ENCODE measurements at regions not wholly inside any gene's neighbourhood (a gene's known extent, or its start where the extent isn't known, plus 50 kb on each side); places are given as distances from the start of the nearest gene placed in this dataset.

GRCh38 chr9:14030375-14031059 lies 283.4 kb downstream of the NFIB start (continued):
- TF ChIP-seq TSHZ1 (tag by site-specific recombination; IDR thresholded peaks at IDR 0.05; ENCODE audit: borderline replicate concordance) (peak; percentile 77; the same call in 1 of the 2 replicates), ZBTB20 (tag by site-specific recombination; IDR thresholded peaks at IDR 0.05) (no peak), ZNF391 (tag by site-specific recombination; IDR thresholded peaks at IDR 0.05; ENCODE audit: borderline replicate concordance, low read depth) (no peak), MYNN (tag by site-specific recombination; IDR thresholded peaks at IDR 0.05; ENCODE audit: borderline replicate concordance) (no peak), ZNF501 (tag by site-specific recombination; IDR thresholded peaks at IDR 0.05) (peak; percentile 44; the same call in 1 of the 2 replicates), REST (tag by site-specific recombination; IDR thresholded peaks at IDR 0.05) (no peak), INSM2 (tag by site-specific recombination; IDR thresholded peaks at IDR 0.05) (no peak), SP7 (tag by site-specific recombination; IDR thresholded peaks at IDR 0.05) (peak; percentile 82), MEIS1 (CRISPR knock-in tag; IDR thresholded peaks at IDR 0.05; ENCODE audit: borderline replicate concordance) (peak; percentile 91), ZNF19 (tag by site-specific recombination; IDR thresholded peaks at IDR 0.05; ENCODE audit: low read depth) (no peak), ZNF37A (tag by site-specific recombination; IDR thresholded peaks at IDR 0.05) (no peak), ZNF214 (tag by site-specific recombination; IDR thresholded peaks at IDR 0.05; ENCODE audit: borderline replicate concordance) (no peak; the same call in 1 of the 2 replicates), WT1 (tag by site-specific recombination; IDR thresholded peaks at IDR 0.05) (peak; percentile 81), ZNF239 (tag by site-specific recombination; IDR thresholded peaks at IDR 0.05) (no peak), ZNF26 (tag by site-specific recombination; IDR thresholded peaks at IDR 0.05) (no peak), ZNF221 (tag by site-specific recombination; IDR thresholded peaks at IDR 0.05; ENCODE audit: borderline replicate concordance) (no peak), ZNF157 (tag by site-specific recombination; IDR thresholded peaks at IDR 0.05) (no peak), SETDB1 (IDR thresholded peaks at IDR 0.05; ENCODE audit: insufficient read length, low read length) (no peak), ZNF292 (tag by site-specific recombination; IDR thresholded peaks at IDR 0.05; ENCODE audit: borderline replicate concordance, low read depth) (no peak)
- TF ChIP-seq, protein P1, sequence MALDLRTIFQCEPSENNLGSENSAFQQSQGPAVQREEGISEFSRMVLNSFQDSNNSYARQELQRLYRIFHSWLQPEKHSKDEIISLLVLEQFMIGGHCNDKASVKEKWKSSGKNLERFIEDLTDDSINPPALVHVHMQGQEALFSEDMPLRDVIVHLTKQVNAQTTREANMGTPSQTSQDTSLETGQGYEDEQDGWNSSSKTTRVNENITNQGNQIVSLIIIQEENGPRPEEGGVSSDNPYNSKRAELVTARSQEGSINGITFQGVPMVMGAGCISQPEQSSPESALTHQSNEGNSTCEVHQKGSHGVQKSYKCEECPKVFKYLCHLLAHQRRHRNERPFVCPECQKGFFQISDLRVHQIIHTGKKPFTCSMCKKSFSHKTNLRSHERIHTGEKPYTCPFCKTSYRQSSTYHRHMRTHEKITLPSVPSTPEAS (tag by site-specific recombination; IDR thresholded peaks at IDR 0.05) = peak; percentile 64; the same call in 1 of the 2 replicates
- TF ChIP-seq, protein P2, sequence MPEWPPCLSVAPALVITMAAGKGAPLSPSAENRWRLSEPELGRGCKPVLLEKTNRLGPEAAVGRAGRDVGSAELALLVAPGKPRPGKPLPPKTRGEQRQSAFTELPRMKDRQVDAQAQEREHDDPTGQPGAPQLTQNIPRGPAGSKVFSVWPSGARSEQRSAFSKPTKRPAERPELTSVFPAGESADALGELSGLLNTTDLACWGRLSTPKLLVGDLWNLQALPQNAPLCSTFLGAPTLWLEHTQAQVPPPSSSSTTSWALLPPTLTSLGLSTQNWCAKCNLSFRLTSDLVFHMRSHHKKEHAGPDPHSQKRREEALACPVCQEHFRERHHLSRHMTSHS (tag by site-specific recombination; IDR thresholded peaks at IDR 0.05) = no peak
- TF ChIP-seq, protein P3, sequence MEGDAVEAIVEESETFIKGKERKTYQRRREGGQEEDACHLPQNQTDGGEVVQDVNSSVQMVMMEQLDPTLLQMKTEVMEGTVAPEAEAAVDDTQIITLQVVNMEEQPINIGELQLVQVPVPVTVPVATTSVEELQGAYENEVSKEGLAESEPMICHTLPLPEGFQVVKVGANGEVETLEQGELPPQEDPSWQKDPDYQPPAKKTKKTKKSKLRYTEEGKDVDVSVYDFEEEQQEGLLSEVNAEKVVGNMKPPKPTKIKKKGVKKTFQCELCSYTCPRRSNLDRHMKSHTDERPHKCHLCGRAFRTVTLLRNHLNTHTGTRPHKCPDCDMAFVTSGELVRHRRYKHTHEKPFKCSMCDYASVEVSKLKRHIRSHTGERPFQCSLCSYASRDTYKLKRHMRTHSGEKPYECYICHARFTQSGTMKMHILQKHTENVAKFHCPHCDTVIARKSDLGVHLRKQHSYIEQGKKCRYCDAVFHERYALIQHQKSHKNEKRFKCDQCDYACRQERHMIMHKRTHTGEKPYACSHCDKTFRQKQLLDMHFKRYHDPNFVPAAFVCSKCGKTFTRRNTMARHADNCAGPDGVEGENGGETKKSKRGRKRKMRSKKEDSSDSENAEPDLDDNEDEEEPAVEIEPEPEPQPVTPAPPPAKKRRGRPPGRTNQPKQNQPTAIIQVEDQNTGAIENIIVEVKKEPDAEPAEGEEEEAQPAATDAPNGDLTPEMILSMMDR (tag by site-specific recombination; IDR thresholded peaks at IDR 0.05) = no peak
- TF ChIP-seq, protein P4, sequence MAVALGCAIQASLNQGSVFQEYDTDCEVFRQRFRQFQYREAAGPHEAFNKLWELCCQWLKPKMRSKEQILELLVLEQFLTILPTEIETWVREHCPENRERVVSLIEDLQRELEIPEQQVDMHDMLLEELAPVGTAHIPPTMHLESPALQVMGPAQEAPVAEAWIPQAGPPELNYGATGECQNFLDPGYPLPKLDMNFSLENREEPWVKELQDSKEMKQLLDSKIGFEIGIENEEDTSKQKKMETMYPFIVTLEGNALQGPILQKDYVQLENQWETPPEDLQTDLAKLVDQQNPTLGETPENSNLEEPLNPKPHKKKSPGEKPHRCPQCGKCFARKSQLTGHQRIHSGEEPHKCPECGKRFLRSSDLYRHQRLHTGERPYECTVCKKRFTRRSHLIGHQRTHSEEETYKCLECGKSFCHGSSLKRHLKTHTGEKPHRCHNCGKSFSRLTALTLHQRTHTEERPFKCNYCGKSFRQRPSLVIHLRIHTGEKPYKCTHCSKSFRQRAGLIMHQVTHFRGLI (tag by site-specific recombination; IDR thresholded peaks at IDR 0.05) = peak; percentile 40; the same call in 1 of the 2 replicates

All from HEK293 (cell line).